ENCODE measurements at regions not wholly inside any gene's neighbourhood (a gene's known extent, or its start where the extent isn't known, plus 50 kb on each side); places are given as distances from the start of the nearest gene placed in this dataset.

- intact Hi-C loops (cut with DNase I; ENCODE audit: low total_unique reads) = no loop called here
- Histone ChIP-seq H3K4me3 (no peak overlapping the region), H3K36me3 (no peaks in the 10 kb centered on the region), H3K27me3 (no peaks in the 10 kb centered on the region), H3K4me1 (no peaks in the 10 kb centered on the region), H3K9me3 (no peaks in the 10 kb centered on the region), H3K27ac (no peak overlapping the region)
- DNase-seq (ENCODE audit: low spot score in 2 of 2) = no peak
- TF ChIP-seq POLR2A (IDR thresholded peaks at IDR 0.05) = no peak
- TF ChIP-seq POLR2AphosphoS5 (IDR thresholded peaks at IDR 0.05) = no peak
- no peak for TF ChIP-seq CTCF (IDR thresholded peaks at IDR 0.05)
These were observed 111.5 kb upstream of the RAB18 start for GRCh38 chr10:27392606-27393005.

GRCh38 chr10:27391916-27392315 lies 112.2 kb upstream of the RAB18 start:
- H3K4me3 ChIP-seq = no peak overlapping the region
- no peaks in the 10 kb centered on the region for H3K9me3 ChIP-seq
- intact Hi-C loops (cut with DNase I; ENCODE audit: low total_unique reads) = no loop called here
- H3K27me3 ChIP-seq = no peaks in the 10 kb centered on the region
- TF ChIP-seq POLR2AphosphoS5 (IDR thresholded peaks at IDR 0.05) = no peak
- no peak for TF ChIP-seq POLR2A (IDR thresholded peaks at IDR 0.05)
- TF ChIP-seq CTCF (IDR thresholded peaks at IDR 0.05) = no peak
- no peaks in the 10 kb centered on the region for H3K4me1 ChIP-seq
- no peak for DNase-seq (ENCODE audit: low spot score in 2 of 2)
- no peaks in the 10 kb centered on the region for H3K36me3 ChIP-seq
- H3K27ac ChIP-seq = no peak overlapping the region

GRCh38 chr10:27391325-27391724 lies 112.8 kb upstream of the RAB18 start:
- DNase-seq (ENCODE audit: low spot score in 2 of 2) = no peak
- intact Hi-C loops (cut with DNase I; ENCODE audit: low total_unique reads) = no loop called here
- no peaks in the 10 kb centered on the region for H3K4me1 ChIP-seq
- H3K27ac ChIP-seq = no peak overlapping the region
- no peaks in the 10 kb centered on the region for H3K9me3 ChIP-seq
- no peaks in the 10 kb centered on the region for H3K36me3 ChIP-seq
- TF ChIP-seq CTCF (IDR thresholded peaks at IDR 0.05) = no peak
- TF ChIP-seq POLR2AphosphoS5 (IDR thresholded peaks at IDR 0.05) = no peak
- no peak for TF ChIP-seq POLR2A (IDR thresholded peaks at IDR 0.05)
- H3K4me3 ChIP-seq = no peak overlapping the region
- no peaks in the 10 kb centered on the region for H3K27me3 ChIP-seq

- Histone ChIP-seq H3K4me3 (no peak overlapping the region), H3K4me1 (no peaks in the 10 kb centered on the region), H3K27me3 (no peaks in the 10 kb centered on the region), H3K36me3 (no peaks in the 10 kb centered on the region), H3K9me3 (no peaks in the 10 kb centered on the region), H3K27ac (no peak overlapping the region)
- DNase-seq (ENCODE audit: low spot score in 2 of 2) = no peak
- intact Hi-C loops (cut with DNase I; ENCODE audit: low total_unique reads) = no loop called here
- no peak for TF ChIP-seq CTCF (IDR thresholded peaks at IDR 0.05)
- no peak for TF ChIP-seq POLR2AphosphoS5 (IDR thresholded peaks at IDR 0.05)
- TF ChIP-seq POLR2A (IDR thresholded peaks at IDR 0.05) = no peak
These were observed 113.4 kb upstream of the RAB18 start for GRCh38 chr10:27390681-27391080.

GRCh38 chr10:27388761-27389399 lies 115.2 kb upstream of the RAB18 start:
- Histone ChIP-seq H3K4me3 (no peak overlapping the region), H3K27me3 (no peaks in the 10 kb centered on the region), H3K9me3 (no peaks in the 10 kb centered on the region), H3K36me3 (no peaks in the 10 kb centered on the region), H3K27ac (no peak overlapping the region), H3K4me1 (no peaks in the 10 kb centered on the region)
- TF ChIP-seq POLR2A (IDR thresholded peaks at IDR 0.05) (no peak), POLR2AphosphoS5 (IDR thresholded peaks at IDR 0.05) (peak in 1 of 3 donors; percentile 58)
- intact Hi-C loops (cut with DNase I; ENCODE audit: low total_unique reads) = no loop called here
- DNase-seq (ENCODE audit: low spot score in 2 of 2) = no peak
